Naive thymus-derived CD8-positive, alpha-beta T cell (primary cell): ENCODE measurements at regions not wholly inside any gene's neighbourhood (a gene's known extent, or its start where the extent isn't known, plus 50 kb on each side); places are given as distances from the start of the nearest gene placed in this dataset.
"Not testable (repeated sequence)": the region's sequence is repeated elsewhere in the genome, so short reads cannot be mapped to it uniquely, and the experiment has no call there.

Experiments
- ATAC-seq, 2 donors: fragments of 150-1000 bp; cut with Tn5 transposase in 1 of 2; sonication (Bioruptor Pico), chemical (Tn5 transposase) in 1 of 2; 1 replicate in 1 of 2; 2 replicates in 1 of 2; pipeline ENCODE4 v1.10.0; 2021; ENCODE audit warnings: mild to moderate bottlenecking in 2 of 2, moderate library complexity in 2 of 2
- POLR2A ChIA-PET: fragments of 350-600 bp; sonication (Branson Sonifier 250); formaldehyde crosslinking; loops from one replicate; lab custom pipeline; 2021; ENCODE audit warnings: antibody characterized with exemption; lab: Charles Lee
- DNase-seq, 10 donors: peaks; one replicate each; pipeline versions ENCODE4 v3.0.0 to v3.0.0-alpha.2; 2020 to 2022
- H3K27ac Mint-ChIP-seq, 10 donors: one replicate each; pipeline ENCODE4 v1.8.0; 2020 to 2022; ENCODE audit warnings: mild to moderate bottlenecking in 10 of 10, mixed read lengths in 10 of 10, moderate library complexity in 4 of 10, inconsistent platforms in 1 of 10
- H3K27me3 Mint-ChIP-seq, 5 donors: one replicate each; pipeline ENCODE4 v1.8.0; 2021 to 2022; ENCODE audit warnings: mixed read lengths in 5 of 5
- H3K36me3 Mint-ChIP-seq, 3 donors: one replicate each; pipeline ENCODE4 v1.8.0; 2020 to 2022; ENCODE audit warnings: mixed read lengths in 3 of 3, mild to moderate bottlenecking in 2 of 3, inconsistent platforms in 1 of 3
- H3K4me1 Mint-ChIP-seq, 4 donors: one replicate each; pipeline ENCODE4 v1.8.0; 2021 to 2022; ENCODE audit warnings: mixed read lengths in 4 of 4
- H3K4me3 Mint-ChIP-seq, 10 donors: one replicate each; pipeline ENCODE4 v1.8.0; 2020 to 2022; ENCODE audit warnings: mild to moderate bottlenecking in 10 of 10, mixed read lengths in 10 of 10, moderate library complexity in 6 of 10, inconsistent platforms in 1 of 10
- H3K9me3 Mint-ChIP-seq, 9 donors: one replicate each; pipeline ENCODE4 v1.8.0; 2020 to 2022; ENCODE audit warnings: mixed read lengths in 9 of 9, mild to moderate bottlenecking in 3 of 9, inconsistent platforms in 1 of 9, moderate library complexity in 1 of 9

- ATAC-seq = no peak
- no peaks in the 10 kb centered on the region for H3K9me3 Mint-ChIP-seq
- H3K4me3 Mint-ChIP-seq = no peak overlapping the region
- POLR2A ChIA-PET = no interaction called here
- peaks cover 7 to 25% (median 15%) of the 10 kb centered on the region in 5 donors for H3K27me3 Mint-ChIP-seq
- no peaks in the 10 kb centered on the region for H3K4me1 Mint-ChIP-seq
- no peak for DNase-seq
- H3K27ac Mint-ChIP-seq = no peak overlapping the region
- H3K36me3 Mint-ChIP-seq = no peaks in the 10 kb centered on the region
Measured at GRCh38 chr15:26126819-26127387, 263.8 kb upstream of the ATP10A start.

GRCh38 chr15:26126070-26126469 is 262.9 kb upstream of the ATP10A start:
- DNase-seq (no peak), ATAC-seq (no peak)
- H3K9me3 Mint-ChIP-seq = no peaks in the 10 kb centered on the region
- no peaks in the 10 kb centered on the region for H3K36me3 Mint-ChIP-seq
- no peak overlapping the region for H3K4me3 Mint-ChIP-seq
- POLR2A ChIA-PET = no interaction called here
- no peak overlapping the region for H3K27ac Mint-ChIP-seq
- no peaks in the 10 kb centered on the region for H3K4me1 Mint-ChIP-seq
- H3K27me3 Mint-ChIP-seq = peaks cover 7 to 19% (median 12%) of the 10 kb centered on the region in 5 donors

- Mint-ChIP-seq H3K4me3 (no peak overlapping the region), H3K27ac (no peak overlapping the region), H3K27me3 (peaks cover 7 to 19% (median 12%) of the 10 kb centered on the region in 5 donors), H3K4me1 (no peaks in the 10 kb centered on the region), H3K36me3 (no peaks in the 10 kb centered on the region), H3K9me3 (no peaks in the 10 kb centered on the region)
- POLR2A ChIA-PET = no interaction called here
- no peak for DNase-seq
- ATAC-seq = no peak
Measured at GRCh38 chr15:26125664-26126063, 262.5 kb upstream of the ATP10A start.

GRCh38 chr15:26119322-26119721 is 256.2 kb upstream of the ATP10A start:
- H3K4me3 Mint-ChIP-seq = no peak overlapping the region
- ATAC-seq (no peak), DNase-seq (no peak)
- H3K36me3 Mint-ChIP-seq = no peaks in the 10 kb centered on the region
- H3K4me1 Mint-ChIP-seq = peaks cover 0 to 4% (median 0%) of the 10 kb centered on the region in 4 donors
- peaks cover 0 to 4% (median 0%) of the 10 kb centered on the region in 5 donors for H3K27me3 Mint-ChIP-seq
- POLR2A ChIA-PET = no interaction called here
- peak overlapping the region in 1 of 10 donors; percentile 33 for H3K27ac Mint-ChIP-seq
- no peaks in the 10 kb centered on the region for H3K9me3 Mint-ChIP-seq

GRCh38 chr15:26115229-26115943 is 252.3 kb upstream of the ATP10A start:
- ATAC-seq = no peak
- no peaks in the 10 kb centered on the region for H3K9me3 Mint-ChIP-seq
- H3K4me3 Mint-ChIP-seq = no peak overlapping the region
- no peaks in the 10 kb centered on the region for H3K36me3 Mint-ChIP-seq
- H3K27ac Mint-ChIP-seq = no peak overlapping the region
- POLR2A ChIA-PET = no interaction called here
- H3K4me1 Mint-ChIP-seq = peaks cover 0 to 4% (median 0%) of the 10 kb centered on the region in 4 donors
- peaks cover 0 to 5% (median 1%) of the 10 kb centered on the region in 5 donors for H3K27me3 Mint-ChIP-seq
- no peak for DNase-seq

- H3K27ac Mint-ChIP-seq, ATAC-seq, DNase-seq, POLR2A ChIA-PET, H3K4me3 Mint-ChIP-seq, H3K4me1 Mint-ChIP-seq, H3K27me3 Mint-ChIP-seq, H3K36me3 Mint-ChIP-seq, H3K9me3 Mint-ChIP-seq: not testable (repeated sequence)
Measured at GRCh38 chr15:26114128-26114527, 251.0 kb upstream of the ATP10A start.

- Mint-ChIP-seq H3K27me3 (peaks cover 0 to 5% (median 1%) of the 10 kb centered on the region in 5 donors), H3K4me3 (no peak overlapping the region), H3K36me3 (no peaks in the 10 kb centered on the region), H3K27ac (no peak overlapping the region), H3K4me1 (no peaks in the 10 kb centered on the region), H3K9me3 (no peaks in the 10 kb centered on the region)
- no peak for DNase-seq
- POLR2A ChIA-PET = no interaction called here
- ATAC-seq = no peak
Measured at GRCh38 chr15:26113296-26113695, 250.2 kb upstream of the ATP10A start.

GRCh38 chr15:26109203-26109602 is 246.1 kb upstream of the ATP10A start:
- H3K9me3 Mint-ChIP-seq = peaks cover 0 to 23% (median 6%) of the 10 kb centered on the region in 9 donors
- H3K36me3 Mint-ChIP-seq = no peaks in the 10 kb centered on the region
- DNase-seq (no peak), ATAC-seq (no peak)
- no peaks in the 10 kb centered on the region for H3K4me1 Mint-ChIP-seq
- POLR2A ChIA-PET = no interaction called here
- H3K27ac Mint-ChIP-seq = no peak overlapping the region
- peaks cover 0 to 5% (median 2%) of the 10 kb centered on the region in 5 donors for H3K27me3 Mint-ChIP-seq
- H3K4me3 Mint-ChIP-seq = no peak overlapping the region

GRCh38 chr15:26106556-26106955 is 243.4 kb upstream of the ATP10A start:
- peaks cover 0 to 7% (median 3%) of the 10 kb centered on the region in 4 donors for H3K4me1 Mint-ChIP-seq
- no peak overlapping the region for H3K4me3 Mint-ChIP-seq
- no peak for ATAC-seq

GRCh38 chr15:26103002-26103404 is 239.9 kb upstream of the ATP10A start:
- ATAC-seq = no peak
- peak overlapping the region in 1 of 10 donors; percentile 38 for H3K27ac Mint-ChIP-seq
- H3K36me3 Mint-ChIP-seq = no peaks in the 10 kb centered on the region
- H3K27me3 Mint-ChIP-seq = peaks cover 4 to 21% (median 8%) of the 10 kb centered on the region in 5 donors
- no peak for DNase-seq
- POLR2A ChIA-PET = no interaction called here
- H3K4me3 Mint-ChIP-seq = no peak overlapping the region
- H3K9me3 Mint-ChIP-seq = peaks cover 0 to 23% (median 6%) of the 10 kb centered on the region in 9 donors
- peaks cover 0 to 7% (median 3%) of the 10 kb centered on the region in 4 donors for H3K4me1 Mint-ChIP-seq

More at GRCh38 chr15:26106556-26106955, 243.4 kb upstream of the ATP10A start:
- Mint-ChIP-seq H3K27me3 (peaks cover 2 to 19% (median 10%) of the 10 kb centered on the region in 5 donors), H3K9me3 (peaks cover 0 to 23% (median 6%) of the 10 kb centered on the region in 9 donors), H3K27ac (no peak overlapping the region), H3K36me3 (no peaks in the 10 kb centered on the region)
- POLR2A ChIA-PET = no interaction called here
- no peak for DNase-seq

GRCh38 chr15:26102365-26102764 is 239.2 kb upstream of the ATP10A start:
- no peak overlapping the region for H3K27ac Mint-ChIP-seq
- POLR2A ChIA-PET = no interaction called here

GRCh38 chr15:26101443-26101842 is 238.3 kb upstream of the ATP10A start:
- Mint-ChIP-seq H3K4me3 (no peak overlapping the region), H3K27ac (no peak overlapping the region), H3K27me3 (peaks cover 4 to 21% (median 9%) of the 10 kb centered on the region in 5 donors), H3K4me1 (peaks cover 0 to 7% (median 3%) of the 10 kb centered on the region in 4 donors), H3K36me3 (peaks cover 0 to 3% (median 0%) of the 10 kb centered on the region in 3 donors), H3K9me3 (peaks cover 0 to 13% (median 5%) of the 10 kb centered on the region in 9 donors)
- POLR2A ChIA-PET = no interaction called here
- ATAC-seq (no peak), DNase-seq (no peak)

More at GRCh38 chr15:26102365-26102764, 239.2 kb upstream of the ATP10A start:
- Mint-ChIP-seq H3K4me3 (no peak overlapping the region), H3K9me3 (peaks cover 0 to 23% (median 6%) of the 10 kb centered on the region in 9 donors), H3K4me1 (peaks cover 0 to 7% (median 3%) of the 10 kb centered on the region in 4 donors), H3K27me3 (peaks cover 4 to 21% (median 8%) of the 10 kb centered on the region in 5 donors), H3K36me3 (no peaks in the 10 kb centered on the region)
- no peak for ATAC-seq
- DNase-seq = no peak

GRCh38 chr15:26098801-26099200 is 235.7 kb upstream of the ATP10A start:
- H3K27me3 Mint-ChIP-seq = peaks cover 4 to 33% (median 20%) of the 10 kb centered on the region in 5 donors
- no peaks in the 10 kb centered on the region for H3K9me3 Mint-ChIP-seq
- ATAC-seq = no peak

More at GRCh38 chr15:26098801-26099200, 235.7 kb upstream of the ATP10A start:
- Mint-ChIP-seq H3K4me3 (no peak overlapping the region), H3K4me1 (peaks cover 2 to 13% (median 4%) of the 10 kb centered on the region in 4 donors), H3K36me3 (peaks cover 0 to 3% (median 0%) of the 10 kb centered on the region in 3 donors), H3K27ac (no peak overlapping the region)
- POLR2A ChIA-PET = no interaction called here
- no peak for DNase-seq
